ENCODE measurements at regions not wholly inside any gene's neighbourhood (a gene's known extent, or its start where the extent isn't known, plus 50 kb on each side); places are given as distances from the start of the nearest gene placed in this dataset.
"Not testable (repeated sequence)": the region's sequence is repeated elsewhere in the genome, so short reads cannot be mapped to it uniquely, and the experiment has no call there.

GRCh38 chr2:595141-595815, 81.9 kb downstream of the TMEM18 start:
- ATAC-seq (no peak), DNase-seq (no peak)

GRCh38 chr2:594297-594949, 82.8 kb downstream of the TMEM18 start:
- ATAC-seq, result no peak

DNA sequence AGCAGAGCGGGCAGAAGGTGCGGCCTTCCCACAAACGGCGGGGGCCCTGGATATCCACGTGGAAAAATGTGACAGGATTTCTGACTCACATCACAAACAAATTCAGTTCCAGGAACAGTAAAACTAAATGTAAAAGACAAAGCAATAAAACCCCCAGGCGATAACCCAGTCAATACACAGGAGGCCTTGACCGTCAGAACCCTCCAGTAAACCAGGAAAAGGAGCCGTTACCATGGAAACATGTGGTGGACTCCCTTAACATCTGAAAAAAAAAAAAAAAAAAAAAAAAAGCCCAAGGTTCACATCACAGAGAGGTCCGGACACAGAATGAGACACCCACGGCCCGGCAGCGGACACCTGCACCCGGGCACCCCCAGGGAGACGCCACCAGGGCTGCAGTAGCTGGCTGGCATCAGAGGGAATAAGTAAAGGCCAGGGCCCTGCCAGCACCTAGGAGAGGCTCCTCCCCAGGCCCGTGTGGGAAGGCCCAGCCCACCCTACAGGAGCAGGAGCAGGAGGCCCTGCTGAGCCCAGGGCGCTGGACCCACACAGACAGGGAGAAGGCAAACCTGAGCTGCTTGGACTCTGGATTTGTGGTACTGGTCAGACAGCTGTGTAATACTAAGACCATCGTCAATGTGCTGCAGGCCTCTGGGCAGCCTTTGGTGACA, 83.7 kb downstream of the TMEM18 start:
- ATAC-seq, result no peak
- DNase-seq, result no peak

More at GRCh38 chr2:594297-594949, 82.8 kb downstream of the TMEM18 start:
- no peak for DNase-seq

GRCh38 chr2:592737-593136, 84.5 kb downstream of the TMEM18 start:
- ATAC-seq (no peak), DNase-seq (no peak)

- no peak for ATAC-seq
- no peak for DNase-seq
These were observed 86.7 kb downstream of the TMEM18 start for GRCh38 chr2:590214-591175.

DNA sequence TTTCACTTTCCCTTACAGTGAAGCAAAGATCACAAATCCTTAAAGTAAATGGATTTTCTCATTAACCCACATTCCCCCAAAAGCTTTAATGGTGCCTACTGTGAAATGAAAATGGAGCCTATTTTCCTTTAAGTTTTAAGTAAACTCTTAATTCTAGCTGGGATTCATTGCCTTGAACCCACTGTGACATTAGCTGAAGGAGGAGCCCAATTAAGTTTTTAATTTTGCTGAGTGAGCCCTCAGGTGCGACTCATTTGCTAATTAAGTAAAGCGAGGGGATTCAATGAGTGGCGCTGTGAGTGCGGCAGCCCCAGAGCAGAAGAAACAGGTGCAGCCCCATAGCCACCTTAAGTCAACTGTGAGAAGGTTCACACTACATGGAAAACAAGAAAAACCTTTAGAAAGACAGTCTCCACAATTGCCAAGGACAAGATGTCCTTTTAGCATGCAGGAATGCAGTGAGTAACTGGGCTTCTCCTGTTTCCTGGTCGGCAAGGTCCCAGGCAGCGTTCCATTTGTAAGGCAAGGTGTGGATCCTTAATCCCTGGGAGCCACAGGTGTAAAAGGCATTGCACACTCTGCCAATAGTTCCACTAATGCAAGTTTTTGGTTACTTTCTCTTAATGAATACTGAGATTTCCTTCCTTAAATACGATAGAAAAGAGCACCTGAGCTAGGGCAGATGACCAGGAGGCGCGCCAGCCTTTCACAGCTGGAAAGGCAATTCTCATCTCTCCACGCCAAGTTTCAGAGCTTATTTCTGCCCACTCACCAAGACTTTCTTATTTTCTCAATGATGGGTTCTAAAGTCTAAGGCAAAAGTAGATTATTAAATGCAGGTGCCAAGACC, 87.7 kb downstream of the TMEM18 start:
- ATAC-seq (no peak), DNase-seq (no peak)

DNA sequence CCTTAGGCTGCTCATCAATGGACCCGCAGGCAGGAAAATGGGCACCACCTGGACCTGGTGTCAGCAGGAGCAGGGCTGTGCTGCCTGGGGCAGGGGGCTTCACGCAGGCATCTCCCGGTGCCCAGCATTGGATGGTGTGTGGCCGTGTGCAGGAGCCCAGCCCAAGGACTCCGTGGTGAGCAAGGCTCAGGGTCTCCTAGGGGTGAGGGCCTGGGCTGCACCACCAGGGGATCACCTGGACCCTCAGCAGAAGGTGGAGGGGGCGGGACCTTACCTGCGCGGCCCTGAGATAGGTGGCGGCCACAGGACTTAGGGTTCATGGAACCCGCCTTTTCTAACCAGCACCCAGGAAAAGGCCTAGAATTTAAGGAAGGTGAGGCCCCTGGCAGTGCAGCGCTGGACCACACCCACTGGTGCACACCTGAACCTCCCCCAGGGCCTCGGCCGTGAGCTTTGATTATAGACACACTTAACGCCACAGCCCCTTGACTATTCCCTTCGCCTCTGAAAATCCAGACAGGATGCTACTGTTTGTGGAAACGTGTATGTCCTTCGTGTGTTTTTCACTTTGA, 89.0 kb downstream of the TMEM18 start:
- no peak for ATAC-seq
- no peak for DNase-seq

DNA sequence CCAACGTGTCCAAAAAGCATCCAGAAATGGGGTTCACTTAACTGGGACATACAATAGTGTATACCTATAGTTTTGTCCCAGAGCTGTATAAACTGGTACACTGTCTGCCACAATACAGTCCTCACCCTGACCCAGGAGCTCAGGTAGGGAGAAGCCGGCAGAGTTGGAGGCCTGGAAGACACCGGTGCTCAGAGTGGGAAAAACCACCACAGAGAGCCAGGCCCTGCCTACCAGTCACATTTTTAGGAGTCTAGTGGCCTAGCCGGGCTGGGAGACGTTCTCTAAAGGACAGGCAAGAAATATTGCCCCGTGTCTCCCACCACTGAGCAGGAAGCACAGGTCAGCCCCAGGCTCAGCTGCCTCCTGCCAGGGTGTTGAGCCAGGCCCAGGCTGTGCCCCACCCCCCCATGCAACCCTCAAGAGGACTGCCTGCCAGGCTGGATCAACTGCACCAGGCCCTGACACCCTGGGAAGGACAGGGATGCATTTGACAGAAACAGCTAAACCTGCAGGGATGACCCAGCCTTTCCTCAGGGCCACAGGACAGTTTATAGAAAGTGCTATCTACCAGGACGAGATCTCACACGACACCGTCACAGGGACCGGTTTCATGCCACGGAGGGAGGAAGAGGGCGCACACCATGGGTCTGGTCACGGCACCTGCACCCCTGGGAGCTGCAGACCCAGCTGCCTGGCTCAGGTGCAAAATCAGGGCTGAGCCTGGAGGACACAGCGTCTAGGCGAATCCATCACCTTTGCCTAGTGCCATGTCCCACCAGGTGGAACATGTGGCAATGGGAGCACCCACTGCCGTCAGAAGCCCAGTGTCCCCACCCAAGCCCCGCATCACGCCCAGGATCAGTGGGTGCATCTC, 89.9 kb downstream of the TMEM18 start:
- ATAC-seq, result no peak
- DNase-seq, result no peak

- ATAC-seq, result no peak
- DNase-seq, result no peak
These were observed 90.5 kb downstream of the TMEM18 start for GRCh38 chr2:586641-587076.

- ATAC-seq (peak; percentile 80), DNase-seq (peak; percentile 46)
These were observed 92.1 kb downstream of the TMEM18 start for GRCh38 chr2:584863-585823.

- DNase-seq (no peak), ATAC-seq (no peak)
These were observed 93.5 kb downstream of the TMEM18 start for GRCh38 chr2:583666-584065.

- ATAC-seq (no peak), DNase-seq (no peak)
These were observed 94.2 kb downstream of the TMEM18 start for GRCh38 chr2:582792-583528.

GRCh38 chr2:582289-582688, 94.9 kb downstream of the TMEM18 start:
- ATAC-seq, DNase-seq: not testable (repeated sequence)

GRCh38 chr2:579961-580360, 97.2 kb downstream of the TMEM18 start:
- ATAC-seq (no peak), DNase-seq (no peak)

- ATAC-seq (no peak), DNase-seq (no peak)
These were observed 97.8 kb downstream of the TMEM18 start for GRCh38 chr2:579351-579886.

GRCh38 chr2:576292-576691, 100.9 kb downstream of the TMEM18 start:
- DNase-seq (no peak), ATAC-seq (no peak)

GRCh38 chr2:575727-576236, 101.4 kb downstream of the TMEM18 start:
- ATAC-seq (no peak), DNase-seq (no peak)

Measured in stimulated activated naive CD8-positive, alpha-beta T cell treated with anti-CD3 and anti-CD28 coated beads, Interleukin-15, Interleukin-2, amounts not matched to agents 100 U/mL and 50 U/mL, for 24 hours (primary cell).